C4-2B (cell line): ENCODE measurements at regions not wholly inside any gene's neighbourhood (a gene's known extent, or its start where the extent isn't known, plus 50 kb on each side); places are given as distances from the start of the nearest gene placed in this dataset.

ENCODE experiments used
- CTCF ChIP-seq: fragments of 450-650 bp; conservative IDR thresholded peaks from 2 replicates; pipeline ENCODE4 v1.5.1; 2017; ENCODE audit warnings: mild to moderate bottlenecking
- ZFX ChIP-seq: fragments of 450-650 bp; IDR thresholded peaks from 2 replicates; pipeline ENCODE4 v1.6.1; 2017

GRCh38 chr12:33794954-33795353 lies 227.3 kb upstream of the ALG10 start:
- TF ChIP-seq CTCF: no peak
- no peak for TF ChIP-seq ZFX
